RWPE1 (cell line): ENCODE measurements at regions not wholly inside any gene's neighbourhood (a gene's known extent, or its start where the extent isn't known, plus 50 kb on each side); places are given as distances from the start of the nearest gene placed in this dataset.

ENCODE experiments used
- CTCF ChIA-PET: fragments of 350-600 bp; sonication (Branson Sonifier 250); formaldehyde crosslinking; extraction: SDS; loops from one replicate; lab custom pipeline; 2021; lab: Yijun Ruan, JAX
- POLR2A ChIA-PET: fragments of 400-600 bp; formaldehyde crosslinking; extraction: SDS; loops from one replicate; lab custom pipeline; 2020; ENCODE audit warnings: antibody characterized with exemption; ENCODE audit not compliant: low non-redundant PET; lab: Yijun Ruan, JAX
- DNase-seq: peaks from one replicate; pipeline ENCODE4 v3.0.0; 2012; ENCODE audit warnings: low spot score
- H3K27ac ChIP-seq: fragments of 450-650 bp; 2 replicates; pipeline ENCODE4 v1.5.1; 2017
- TF ChIP-seq, protein P1 (sequence below): fragments of 450-650 bp; conservative IDR thresholded peaks from 2 replicates; pipeline ENCODE4 v1.5.1; 2017; ENCODE audit warnings: low read depth, mild to moderate bottlenecking

- POLR2A ChIA-PET = no interaction called here
- no peak for DNase-seq
- TF ChIP-seq, protein P1, sequence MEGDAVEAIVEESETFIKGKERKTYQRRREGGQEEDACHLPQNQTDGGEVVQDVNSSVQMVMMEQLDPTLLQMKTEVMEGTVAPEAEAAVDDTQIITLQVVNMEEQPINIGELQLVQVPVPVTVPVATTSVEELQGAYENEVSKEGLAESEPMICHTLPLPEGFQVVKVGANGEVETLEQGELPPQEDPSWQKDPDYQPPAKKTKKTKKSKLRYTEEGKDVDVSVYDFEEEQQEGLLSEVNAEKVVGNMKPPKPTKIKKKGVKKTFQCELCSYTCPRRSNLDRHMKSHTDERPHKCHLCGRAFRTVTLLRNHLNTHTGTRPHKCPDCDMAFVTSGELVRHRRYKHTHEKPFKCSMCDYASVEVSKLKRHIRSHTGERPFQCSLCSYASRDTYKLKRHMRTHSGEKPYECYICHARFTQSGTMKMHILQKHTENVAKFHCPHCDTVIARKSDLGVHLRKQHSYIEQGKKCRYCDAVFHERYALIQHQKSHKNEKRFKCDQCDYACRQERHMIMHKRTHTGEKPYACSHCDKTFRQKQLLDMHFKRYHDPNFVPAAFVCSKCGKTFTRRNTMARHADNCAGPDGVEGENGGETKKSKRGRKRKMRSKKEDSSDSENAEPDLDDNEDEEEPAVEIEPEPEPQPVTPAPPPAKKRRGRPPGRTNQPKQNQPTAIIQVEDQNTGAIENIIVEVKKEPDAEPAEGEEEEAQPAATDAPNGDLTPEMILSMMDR = no peak
- no peak overlapping the region for H3K27ac ChIP-seq
- CTCF ChIA-PET = no interaction called here
These were observed 60.8 kb upstream of the NUDT12 start for GRCh38 chr5:103623425-103623824.

GRCh38 chr5:103621548-103621930 lies 59.0 kb upstream of the NUDT12 start:
- no peak overlapping the region for H3K27ac ChIP-seq
- TF ChIP-seq, protein P1 = no peak
- no peak for DNase-seq
- POLR2A ChIA-PET = no interaction called here
- CTCF ChIA-PET = no interaction called here

GRCh38 chr5:103620851-103621547 lies 58.4 kb upstream of the NUDT12 start:
- DNase-seq = no peak
- CTCF ChIA-PET = no interaction called here
- TF ChIP-seq, protein P1 = no peak
- no peak overlapping the region for H3K27ac ChIP-seq
- POLR2A ChIA-PET = no interaction called here

GRCh38 chr5:103617913-103618312 lies 55.3 kb upstream of the NUDT12 start:
- TF ChIP-seq, protein P1 = no peak
- no peak for DNase-seq
- POLR2A ChIA-PET = no interaction called here
- H3K27ac ChIP-seq = no peak overlapping the region
- CTCF ChIA-PET = no interaction called here

GRCh38 chr5:103617090-103617489 lies 54.5 kb upstream of the NUDT12 start:
- DNase-seq = no peak
- CTCF ChIA-PET = no interaction called here
- POLR2A ChIA-PET = no interaction called here
- H3K27ac ChIP-seq = no peak overlapping the region
- TF ChIP-seq, protein P1 = no peak

DNA sequence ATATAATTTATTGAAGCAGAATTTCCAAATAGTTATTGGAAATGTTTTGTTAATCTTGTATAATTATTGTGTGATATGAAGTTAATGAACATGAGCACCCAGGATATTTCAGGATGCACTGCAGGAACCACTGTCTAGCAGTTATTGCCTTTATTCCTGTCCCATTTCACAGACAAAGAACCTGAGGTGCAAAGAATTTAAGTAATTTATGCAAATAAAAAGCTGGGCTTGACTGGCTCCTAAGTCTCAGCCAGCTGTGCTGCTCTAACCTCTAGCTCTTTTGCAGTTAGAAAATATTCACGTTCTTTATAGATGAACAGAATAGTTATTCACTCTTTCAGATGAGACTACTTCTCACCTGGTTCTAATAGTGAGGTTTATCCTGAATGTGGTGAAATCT lies 50.0 kb upstream of the NUDT12 start:
- no peak overlapping the region for H3K27ac ChIP-seq
- POLR2A ChIA-PET = no interaction called here
- CTCF ChIA-PET = no interaction called here
- TF ChIP-seq, protein P1 = no peak
- no peak for DNase-seq
